GM21529 (cell line): ENCODE measurements at regions not wholly inside any gene's neighbourhood (a gene's known extent, or its start where the extent isn't known, plus 50 kb on each side); places are given as distances from the start of the nearest gene placed in this dataset.

Experiments
- ATAC-seq: cut with Tn5 transposase; IDR thresholded peaks from one replicate; pipeline ENCODE4 v1.9.1; 2021; ENCODE audit not compliant: unreplicated experiment

GRCh38 chr7:124432009-124432578 lies 333.5 kb downstream of the GPR37 start:
- ATAC-seq: no peak

DNA sequence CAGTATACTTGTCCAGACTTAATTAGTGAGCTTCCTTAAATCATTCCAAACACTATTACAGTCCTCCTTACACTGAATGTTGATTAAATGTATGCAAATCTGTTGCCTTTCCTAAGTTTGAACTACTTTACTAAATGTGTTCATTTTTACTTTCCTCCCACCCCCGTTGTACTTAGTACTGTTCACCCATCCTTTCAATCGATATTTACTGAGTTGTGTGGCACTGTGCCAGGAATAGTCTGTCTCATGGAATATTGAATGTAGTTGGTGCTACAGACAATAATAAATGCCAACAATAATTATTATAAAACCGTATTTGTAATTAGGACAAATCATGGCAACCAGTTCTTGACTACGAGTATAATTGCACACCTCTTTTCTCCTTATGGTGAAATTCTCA lies 335.7 kb downstream of the GPR37 start:
- ATAC-seq: no peak

DNA sequence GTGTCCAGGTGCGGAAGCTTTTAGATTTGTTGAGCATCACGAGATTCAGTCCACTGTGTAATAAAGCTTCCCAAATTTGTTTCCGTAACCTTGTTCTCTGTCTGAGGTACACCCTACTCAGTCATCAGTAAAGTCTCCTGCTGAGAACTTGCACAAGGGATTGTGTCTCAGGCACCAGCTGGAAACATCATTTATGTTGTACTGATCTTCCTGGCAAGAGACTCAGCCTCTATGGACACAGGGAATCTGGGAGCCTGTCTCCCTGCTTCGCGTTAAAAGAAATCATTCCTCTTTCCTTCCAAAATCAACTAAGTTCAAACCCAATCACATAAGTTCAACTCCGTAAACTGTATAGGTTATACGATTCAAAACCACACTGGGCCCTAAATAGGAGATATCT lies 336.8 kb downstream of the GPR37 start:
- ATAC-seq: no peak

GRCh38 chr7:124426621-124427020 lies 339.0 kb downstream of the GPR37 start:
- ATAC-seq: no peak

DNA sequence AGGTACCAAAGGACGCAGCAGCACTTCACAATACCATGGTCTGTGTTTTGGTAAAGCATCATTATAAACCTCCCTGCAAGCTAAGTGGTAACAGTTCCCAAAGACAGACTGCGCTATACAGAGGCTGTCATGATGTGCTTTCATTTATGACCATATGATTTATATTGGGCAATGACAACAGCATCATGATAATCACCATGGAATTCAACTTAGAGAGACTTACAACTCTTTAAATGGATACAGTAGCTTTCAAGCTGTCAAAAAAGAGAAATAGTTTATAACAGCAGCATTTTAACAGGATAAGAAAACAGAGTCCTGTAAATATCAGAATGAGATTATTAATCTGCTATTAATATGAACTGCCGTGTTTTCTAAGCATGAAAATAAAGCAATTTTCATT lies 341.7 kb downstream of the GPR37 start:
- no peak for ATAC-seq

- ATAC-seq: no peak
Observed at GRCh38 chr7:124422081-124422480, 343.5 kb downstream of the GPR37 start.

GRCh38 chr7:124420367-124420766 lies 345.2 kb downstream of the GPR37 start:
- ATAC-seq: no peak

- no peak for ATAC-seq
Observed at GRCh38 chr7:124413029-124413428, 352.6 kb downstream of the GPR37 start.

- no peak for ATAC-seq
Observed at GRCh38 chr7:124412531-124412930, 353.1 kb downstream of the GPR37 start.

- ATAC-seq: no peak
Observed at GRCh38 chr7:124411796-124412195, 353.8 kb downstream of the GPR37 start.

GRCh38 chr7:124403587-124403986 lies 362.0 kb downstream of the GPR37 start:
- no peak for ATAC-seq

DNA sequence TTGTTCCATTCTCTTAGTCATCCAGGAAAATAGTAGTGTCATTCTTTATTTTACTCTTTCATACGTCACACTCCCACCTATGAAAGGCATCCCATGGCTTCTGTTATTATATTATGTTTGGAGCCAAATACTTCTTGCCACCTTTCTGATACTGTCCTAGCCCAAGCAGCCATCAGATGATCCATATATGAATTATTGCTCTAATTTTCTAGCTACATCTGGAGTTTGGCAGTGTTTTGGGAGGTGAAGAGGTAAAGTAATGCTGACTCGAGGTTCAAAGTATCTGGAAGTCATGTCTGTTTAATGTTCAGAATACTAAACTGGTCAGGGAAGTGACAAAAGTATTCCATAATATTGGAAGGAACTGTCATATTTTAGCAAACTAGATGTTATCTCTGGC lies 362.5 kb downstream of the GPR37 start:
- no peak for ATAC-seq

- ATAC-seq: no peak
Observed at GRCh38 chr7:124399941-124400340, 365.7 kb downstream of the GPR37 start.

GRCh38 chr7:124398937-124399552 lies 366.2 kb upstream of the TMEM229A start:
- no peak for ATAC-seq

DNA sequence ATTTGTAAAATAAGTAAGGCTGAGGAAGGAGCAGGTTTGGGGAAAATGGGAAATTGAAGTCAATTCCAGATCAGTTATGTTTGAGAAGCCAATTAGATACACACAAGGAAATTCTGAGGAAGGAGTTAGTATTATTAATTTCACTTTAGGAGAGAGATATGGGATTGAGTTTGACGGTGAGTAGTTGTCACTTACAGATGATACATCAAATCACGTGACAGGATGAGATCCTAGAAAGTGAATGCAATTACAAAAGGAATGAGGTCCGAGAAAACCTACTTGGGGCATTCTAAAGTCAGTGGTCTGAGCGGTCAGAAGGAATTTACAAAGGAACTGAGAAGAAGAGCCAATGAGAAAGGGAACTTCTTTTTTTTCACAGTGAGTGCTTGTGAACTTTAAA lies 364.3 kb upstream of the TMEM229A start:
- no peak for ATAC-seq

DNA sequence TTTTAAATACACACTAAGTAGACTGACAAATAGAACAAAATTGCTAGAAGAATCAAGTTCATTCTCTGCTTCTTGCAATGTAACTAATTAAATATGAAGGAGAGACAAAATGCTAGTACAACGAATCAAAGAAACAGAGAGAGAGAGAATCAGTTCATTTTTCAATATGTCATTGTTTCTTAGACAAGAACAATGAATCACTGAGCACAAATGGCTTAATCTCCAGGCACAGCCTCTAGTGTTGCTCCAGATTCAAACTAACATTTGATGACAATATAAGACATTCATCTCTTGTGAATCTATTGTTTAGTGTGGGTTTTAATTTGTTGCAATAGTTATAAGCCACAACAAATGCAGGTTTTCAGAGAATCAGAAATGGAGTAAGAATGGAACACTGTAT lies 357.4 kb upstream of the TMEM229A start:
- ATAC-seq: no peak

- no peak for ATAC-seq
Observed at GRCh38 chr7:124388751-124389150, 355.9 kb upstream of the TMEM229A start.

- no peak for ATAC-seq
Observed at GRCh38 chr7:124387056-124387455, 354.2 kb upstream of the TMEM229A start.

DNA sequence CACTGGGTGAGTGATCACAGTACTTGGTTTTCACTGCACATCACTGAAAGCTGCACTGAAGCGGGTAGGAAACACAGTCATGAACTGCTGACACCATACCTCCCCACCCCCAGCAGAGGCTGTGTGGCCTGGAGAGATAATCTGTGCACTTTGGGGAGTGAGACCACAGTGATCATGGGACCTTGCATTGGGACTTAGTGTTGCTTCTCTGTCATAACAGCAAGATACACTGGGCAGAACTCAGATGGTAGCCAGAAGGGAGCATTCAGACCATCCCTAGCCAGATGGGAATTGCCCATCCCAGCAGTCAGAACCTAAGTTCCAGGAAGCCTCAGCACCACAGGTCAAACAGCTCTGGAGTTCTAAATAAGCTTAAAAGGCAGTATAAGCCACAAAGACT lies 346.4 kb upstream of the TMEM229A start:
- no peak for ATAC-seq

- no peak for ATAC-seq
Observed at GRCh38 chr7:124376111-124376510, 343.2 kb upstream of the TMEM229A start.

DNA sequence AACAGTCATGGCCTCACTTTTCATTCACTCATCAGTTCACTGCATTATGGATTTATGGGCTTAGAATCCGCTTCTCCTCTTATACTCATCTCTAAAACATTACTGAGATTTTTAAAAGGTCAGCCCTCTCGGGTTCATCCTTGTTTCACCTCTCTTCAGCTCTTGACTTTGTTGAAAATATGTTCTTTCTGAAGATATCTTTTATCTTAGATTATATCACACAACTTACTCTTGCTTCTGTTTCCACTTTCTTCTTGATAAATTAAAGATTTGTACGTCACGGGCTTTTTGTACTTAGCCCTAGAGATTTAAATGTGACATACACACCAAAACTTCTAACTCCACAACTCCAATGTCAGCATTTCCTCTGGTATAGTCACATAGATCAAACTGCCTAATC lies 342.5 kb upstream of the TMEM229A start:
- no peak for ATAC-seq

GRCh38 chr7:124369310-124369709 lies 336.4 kb upstream of the TMEM229A start:
- no peak for ATAC-seq

DNA sequence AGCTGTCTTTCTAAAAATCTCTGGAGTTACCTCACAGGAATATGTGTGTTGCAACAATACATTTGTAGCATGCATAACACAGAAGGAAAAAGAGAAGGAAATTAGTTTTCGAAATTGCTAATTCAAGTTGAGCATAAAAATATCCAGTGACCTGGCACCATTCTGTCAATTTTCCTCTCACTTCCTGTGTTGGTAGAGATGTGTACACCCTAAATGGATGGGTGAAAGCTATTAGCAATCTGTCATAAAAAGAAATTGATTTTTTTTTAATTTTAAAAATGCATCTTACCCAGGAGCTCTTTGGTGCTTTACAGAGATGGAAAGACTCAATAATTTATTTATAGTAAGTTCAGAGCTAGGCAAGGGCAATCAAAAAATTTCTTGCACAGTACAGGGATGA lies 333.3 kb upstream of the TMEM229A start:
- no peak for ATAC-seq
